ENCODE measurements at regions not wholly inside any gene's neighbourhood (a gene's known extent, or its start where the extent isn't known, plus 50 kb on each side); places are given as distances from the start of the nearest gene placed in this dataset.

DNA sequence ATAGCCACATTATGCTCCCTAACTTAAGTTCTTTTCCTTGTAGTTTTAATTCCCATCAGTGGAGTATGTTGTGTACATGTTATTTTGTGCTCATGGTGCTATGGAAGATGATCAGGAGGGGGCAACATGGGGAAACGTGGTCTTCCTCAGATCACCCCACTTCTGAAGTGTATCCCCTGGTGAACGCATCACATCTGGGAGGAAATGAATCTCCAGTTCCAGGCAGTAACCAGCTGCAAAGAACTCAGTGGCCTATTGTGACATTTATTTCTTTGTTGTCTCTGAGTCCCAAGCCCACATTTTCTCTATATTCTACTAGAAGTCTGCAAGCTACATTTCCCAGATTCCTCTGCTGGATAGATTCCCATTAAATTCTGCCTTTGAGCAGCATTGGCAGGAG lies 217.0 kb downstream of the SATB1 start:
- POLR2A ChIA-PET (ENCODE audit: partially characterized antibody) = interaction anchor here (0.5 kb wide), 1 partner anchor 17 kb away, joined by 3 read pairs; no protein-coding TSS in a partner anchor

More for the DNA sequence above, 217.0 kb downstream of the SATB1 start:
- H4K20me1 ChIP-seq (replicated peaks in 1 of 2; ENCODE audit: control insufficient read depth in 1 of 2, insufficient read depth in 2 of 2, low read length in 2 of 2) = no peaks in the 10 kb centered on the region
- H3K36me3 ChIP-seq (ENCODE audit: control insufficient read depth in 2 of 4, insufficient read depth in 4 of 4, low read length in 3 of 4) = no peaks in the 10 kb centered on the region
- no peak for FAIRE-seq
- H3K56ac ChIP-seq (replicated peaks; ENCODE audit: insufficient read length, low read depth, low read length) = no peak overlapping the region
- no peak overlapping the region for H2BK20ac ChIP-seq (ENCODE audit: low read length)
- no peak overlapping the region for H3K4ac ChIP-seq (replicated peaks; ENCODE audit: insufficient read length, low read depth, low read length)
- H3K9me3 ChIP-seq (ENCODE audit: insufficient read depth in 2 of 2, low read depth in 1 of 2, low read length in 1 of 2) = no peaks in the 10 kb centered on the region
- H3K18ac ChIP-seq (ENCODE audit: extremely low read depth, low read length) = no peak overlapping the region
- CTCF ChIA-PET (ENCODE audit: partially characterized antibody) = interaction anchor here (1.8 kb wide), 1 partner anchor 314 kb away, joined by 7 read pairs; no protein-coding TSS in a partner anchor
- no peak overlapping the region for H3K4me3 ChIP-seq (ENCODE audit: extremely low read depth in 1 of 4, insufficient read depth in 2 of 4, low read depth in 3 of 4, low read length in 4 of 4)
- H2AK5ac ChIP-seq (ENCODE audit: low read depth, low read length) = no peak overlapping the region
- 86% methylated on average over 2 of the region's 2 CpGs; no CpG with 5 or more reads in 1 of the 2 experiments for WGBS, 2 experiments (ENCODE audit: extremely low coverage in 1 of 2, insufficient coverage in 1 of 2, insufficient read length in 1 of 2, insufficient replicate concordance in 2 of 2, low coverage in 1 of 2, low lambda C conversion rate in 2 of 2, missing lambda C conversion rate in 1 of 2)
- DNase-seq (ENCODE audit: low read depth in 1 of 2, low spot score in 2 of 2) = no peak
- no peak overlapping the region for H2BK12ac ChIP-seq (ENCODE audit: low read depth, low read length)
- H3K79me2 ChIP-seq (ENCODE audit: control insufficient read depth in 1 of 2, insufficient read depth in 2 of 2, low read length in 2 of 2) = no peaks in the 10 kb centered on the region
- no peak overlapping the region for H4K5ac ChIP-seq (ENCODE audit: insufficient read length, low read depth, low read length)
- H3K4me1 ChIP-seq (replicated peaks in 1 of 4; ENCODE audit: control insufficient read depth in 3 of 4, insufficient read depth in 4 of 4, low read length in 3 of 4) = peaks cover 0 to 3% (median under 1%) of the 10 kb centered on the region in 4 experiments; a peak in 2 of 7 replicates
- no peak overlapping the region for H2BK15ac ChIP-seq (ENCODE audit: low read length)
- H3K4me2 ChIP-seq (ENCODE audit: insufficient read depth in 1 of 2, low read depth in 2 of 2, low read length in 2 of 2) = no peak overlapping the region
- no peak overlapping the region for H4K8ac ChIP-seq (ENCODE audit: extremely low read depth, insufficient read depth, low read length)
- no peak overlapping the region for H2AFZ ChIP-seq (ENCODE audit: low read length)
- no peaks in the 10 kb centered on the region; the same call in 1 of the 2 replicates for H3K23me2 ChIP-seq (ENCODE audit: low read depth, low read length)
- no peaks in the 10 kb centered on the region for H3K27me3 ChIP-seq (replicated peaks in 1 of 4; ENCODE audit: control insufficient read depth in 3 of 4, extremely low read depth in 1 of 4, insufficient read depth in 3 of 4, low read length in 3 of 4)
- H2BK5ac ChIP-seq (ENCODE audit: low read depth, low read length) = no peak overlapping the region
- no peak overlapping the region for H2BK120ac ChIP-seq (replicated peaks; ENCODE audit: low read depth, low read length)
- H3K9ac ChIP-seq (replicated peaks in 1 of 4; ENCODE audit: extremely low read depth in 1 of 4, low read depth in 3 of 4, low read length in 3 of 4) = no peak overlapping the region
- H3K79me1 ChIP-seq (ENCODE audit: low read depth, low read length) = no peaks in the 10 kb centered on the region
- TF ChIP-seq PHF8 (conservative IDR thresholded peaks at IDR 0.05; ENCODE audit: low read depth, low read length) (no peak), TCF12 (IDR thresholded peaks at IDR 0.05; ENCODE audit: low read depth, low read length) (no peak), RNF2 (IDR thresholded peaks at IDR 0.05; ENCODE audit: borderline replicate concordance, low read depth, low read length, missing control alignments, poor library complexity, severe bottlenecking) (no peak), EZH2 (IDR thresholded peaks at IDR 0.05; ENCODE audit: low read depth, low read length, severe bottlenecking) (no peak), CEBPB (IDR thresholded peaks at IDR 0.05; ENCODE audit: low read depth, low read length) (no peak)
- H4K91ac ChIP-seq (replicated peaks; ENCODE audit: insufficient read length, low read length) = no peak overlapping the region
- H3K23ac ChIP-seq (ENCODE audit: insufficient read length) = no peak overlapping the region
- H3K14ac ChIP-seq (ENCODE audit: insufficient read length) = no peak overlapping the region
- H3K27ac ChIP-seq (ENCODE audit: low read depth, low read length) = no peak overlapping the region

All from H1 (cell line).